PC-3 (cell line): ENCODE measurements at regions not wholly inside any gene's neighbourhood (a gene's known extent, or its start where the extent isn't known, plus 50 kb on each side); places are given as distances from the start of the nearest gene placed in this dataset.

ENCODE experiments used
- ATAC-seq: fragments of 200-7000 bp; cut with Tn5 transposase; 2 replicates; pipeline ENCODE4 v1.9.1; 2020; ENCODE audit warnings: mild to moderate bottlenecking, moderate library complexity
- BruUV-seq: library from RNA; stranded (reverse); fragments of 400-500 nt; replicated peaks from 2 replicates; lab custom pipeline; 2021; lab: Mats Ljungman, UMichigan
- CTCF ChIA-PET: fragments of 300-600 bp; sonication (Branson Sonifier 250); formaldehyde crosslinking; loops from one replicate; lab custom pipeline; 2022; ENCODE audit warnings: antibody characterized with exemption; lab: Charles Lee
- POLR2A ChIA-PET: fragments of 300-600 bp; sonication (Branson Sonifier 250); formaldehyde crosslinking; loops from one replicate; lab custom pipeline; 2022; ENCODE audit warnings: antibody characterized with exemption; ENCODE audit not compliant: unreplicated experiment; lab: Charles Lee
- DNase-seq: peaks from one replicate; pipeline ENCODE4 v3.0.0-alpha.2; 2015
- H2AFZ ChIP-seq: fragments of 300-600 bp; sonication (generic); 2 replicates; pipeline ENCODE4 v1.6.0; 2016; ENCODE audit warnings: antibody characterized with exemption, low read length
- H3F3A ChIP-seq: fragments of 300-600 bp; sonication (generic); one replicate; pipeline ENCODE4 v1.6.0; 2017; ENCODE audit warnings: antibody characterized with exemption, low read length, control low read depth, mild to moderate bottlenecking; ENCODE audit not compliant: unreplicated experiment
- H3K27ac ChIP-seq: fragments of 300-600 bp; sonication (generic); 2 replicates; pipeline ENCODE4 v1.5.1; 2016; ENCODE audit warnings: mild to moderate bottlenecking, low read length
- H3K27me3 ChIP-seq: fragments of 300-600 bp; sonication (generic); 2 replicates; pipeline ENCODE4 v1.6.1; 2016; ENCODE audit warnings: low read length, mixed read lengths
- H3K36me3 ChIP-seq: fragments of 300-600 bp; sonication (generic); 2 replicates; pipeline ENCODE4 v1.6.1; 2016; ENCODE audit warnings: low read depth, mixed run types, low read length, mixed read lengths
- H3K4me1 ChIP-seq: fragments of 300-600 bp; sonication (generic); 2 replicates; pipeline ENCODE4 v1.5.1; 2016; ENCODE audit warnings: low read length; ENCODE audit not compliant: insufficient read depth
- H3K4me2 ChIP-seq: fragments of 300-600 bp; sonication (generic); 2 replicates; pipeline ENCODE4 v1.6.0; 2016; ENCODE audit warnings: low read length
- H3K4me3 ChIP-seq: fragments of 300-600 bp; sonication (generic); 2 replicates; pipeline ENCODE4 v1.5.1; 2016; ENCODE audit warnings: mild to moderate bottlenecking, low read length, mixed read lengths
- H3K79me2 ChIP-seq: fragments of 300-600 bp; sonication (generic); 2 replicates; pipeline ENCODE4 v1.6.1; 2017; ENCODE audit warnings: low read length, mixed read lengths
- H3K9ac ChIP-seq: fragments of 300-600 bp; sonication (generic); 2 replicates; pipeline ENCODE4 v1.6.0; 2016; ENCODE audit warnings: mild to moderate bottlenecking, low read length
- H3K9me2 ChIP-seq: fragments of 300-600 bp; sonication (generic); replicated peaks from 2 replicates; pipeline ENCODE4 v1.6.1; 2016; ENCODE audit warnings: mixed run types, low read length, mixed read lengths
- H3K9me3 ChIP-seq: fragments of 300-600 bp; sonication (generic); 2 replicates; pipeline ENCODE4 v1.6.1; 2016; ENCODE audit warnings: low read length, mixed read lengths
- H4K20me1 ChIP-seq: fragments of 300-600 bp; sonication (generic); 2 replicates; pipeline ENCODE4 v1.6.1; 2016; ENCODE audit warnings: low read length, mixed read lengths
- EZH2 ChIP-seq: fragments of 300-600 bp; sonication (generic); IDR thresholded peaks from one replicate; pipeline ENCODE4 v1.6.1; 2017; ENCODE audit warnings: antibody characterized with exemption, mild to moderate bottlenecking, low read length; ENCODE audit not compliant: unreplicated experiment
- EZH2phosphoT487 ChIP-seq: fragments of 300-600 bp; sonication (generic); IDR thresholded peaks from 2 replicates; pipeline ENCODE4 v1.6.1; 2018; ENCODE audit warnings: mild to moderate bottlenecking, antibody characterized with exemption, low read length, borderline replicate concordance
- intact Hi-C: fragments of 100-400 bp; cut with micrococcal nuclease; formaldehyde crosslinking; loops from 2 replicates; pipeline ENCODE4 v1.9.0; 2023
- TF ChIP-seq, protein P1 (sequence below): fragments of 300-600 bp; sonication (generic); conservative IDR thresholded peaks from 2 replicates; pipeline ENCODE4 v1.5.1; 2017; ENCODE audit warnings: antibody characterized with exemption, low read depth, mild to moderate bottlenecking, low read length

- no peak overlapping the region for H3K4me2 ChIP-seq
- ATAC-seq (no peak), DNase-seq (no peak)
- no peaks in the 10 kb centered on the region for H3K9me3 ChIP-seq
- H4K20me1 ChIP-seq = no peaks in the 10 kb centered on the region
- no peak overlapping the region for H3K27ac ChIP-seq
- ChIA-PET POLR2A (no interaction called here), CTCF (no interaction called here)
- H3K9ac ChIP-seq = no peak overlapping the region
- TF ChIP-seq EZH2phosphoT487 (no peak), EZH2 (no peak)
- TF ChIP-seq, protein P1, sequence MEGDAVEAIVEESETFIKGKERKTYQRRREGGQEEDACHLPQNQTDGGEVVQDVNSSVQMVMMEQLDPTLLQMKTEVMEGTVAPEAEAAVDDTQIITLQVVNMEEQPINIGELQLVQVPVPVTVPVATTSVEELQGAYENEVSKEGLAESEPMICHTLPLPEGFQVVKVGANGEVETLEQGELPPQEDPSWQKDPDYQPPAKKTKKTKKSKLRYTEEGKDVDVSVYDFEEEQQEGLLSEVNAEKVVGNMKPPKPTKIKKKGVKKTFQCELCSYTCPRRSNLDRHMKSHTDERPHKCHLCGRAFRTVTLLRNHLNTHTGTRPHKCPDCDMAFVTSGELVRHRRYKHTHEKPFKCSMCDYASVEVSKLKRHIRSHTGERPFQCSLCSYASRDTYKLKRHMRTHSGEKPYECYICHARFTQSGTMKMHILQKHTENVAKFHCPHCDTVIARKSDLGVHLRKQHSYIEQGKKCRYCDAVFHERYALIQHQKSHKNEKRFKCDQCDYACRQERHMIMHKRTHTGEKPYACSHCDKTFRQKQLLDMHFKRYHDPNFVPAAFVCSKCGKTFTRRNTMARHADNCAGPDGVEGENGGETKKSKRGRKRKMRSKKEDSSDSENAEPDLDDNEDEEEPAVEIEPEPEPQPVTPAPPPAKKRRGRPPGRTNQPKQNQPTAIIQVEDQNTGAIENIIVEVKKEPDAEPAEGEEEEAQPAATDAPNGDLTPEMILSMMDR = no peak
- H3K36me3 ChIP-seq = no peaks in the 10 kb centered on the region
- no peaks in the 10 kb centered on the region for H3K79me2 ChIP-seq
- intact Hi-C loops = no loop called here
- no peaks in the 10 kb centered on the region for H3K4me1 ChIP-seq
- BruUV-seq = no TSS peak
- H3K4me3 ChIP-seq = no peak overlapping the region
- H3F3A ChIP-seq = no peaks in the 10 kb centered on the region
- no peak overlapping the region for H2AFZ ChIP-seq
- H3K27me3 ChIP-seq = peaks cover 67% of the 10 kb centered on the region
- no peaks in the 10 kb centered on the region for H3K9me2 ChIP-seq
These were observed 165.4 kb downstream of the SLC35B3 start for GRCh38 chr6:8269872-8270454.

DNA sequence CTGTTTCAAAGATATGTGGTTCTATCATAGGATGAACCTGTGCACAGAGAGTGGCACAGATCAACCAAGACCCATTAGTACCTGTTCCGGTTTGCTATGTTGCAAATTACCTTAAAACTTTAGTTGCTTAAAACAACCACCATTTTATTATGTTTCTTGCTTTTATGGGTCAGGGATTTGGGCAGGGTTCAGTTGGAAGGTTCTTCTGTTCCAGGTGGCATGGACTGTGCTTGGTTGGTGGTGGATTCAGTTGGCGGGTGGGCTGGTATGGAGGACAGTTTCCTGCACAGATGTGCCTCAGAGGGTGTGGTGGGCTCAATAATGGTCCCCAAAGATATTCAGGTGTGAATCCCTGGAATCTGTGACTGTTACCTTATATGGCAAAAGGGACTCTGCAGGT is 166.3 kb downstream of the SLC35B3 start:
- H3K4me3 ChIP-seq = no peak overlapping the region
- no peak overlapping the region for H3K27ac ChIP-seq
- no peak overlapping the region for H3K4me2 ChIP-seq
- H3K9me2 ChIP-seq = no peaks in the 10 kb centered on the region
- BruUV-seq = no TSS peak
- H3K36me3 ChIP-seq = no peaks in the 10 kb centered on the region
- H3K79me2 ChIP-seq = no peaks in the 10 kb centered on the region
- ChIA-PET CTCF (no interaction called here), POLR2A (no interaction called here)
- no peak overlapping the region for H2AFZ ChIP-seq
- no peaks in the 10 kb centered on the region for H3F3A ChIP-seq
- no peak overlapping the region for H3K9ac ChIP-seq
- H4K20me1 ChIP-seq = no peaks in the 10 kb centered on the region
- no peaks in the 10 kb centered on the region for H3K9me3 ChIP-seq
- DNase-seq = no peak
- H3K4me1 ChIP-seq = no peaks in the 10 kb centered on the region
- peaks cover 62% of the 10 kb centered on the region for H3K27me3 ChIP-seq
- intact Hi-C loops = no loop called here
- ATAC-seq = no peak
- TF ChIP-seq EZH2phosphoT487 (no peak), EZH2 (no peak)
- TF ChIP-seq, protein P1 = no peak

- H3K27ac ChIP-seq = no peak overlapping the region
- H3K9me2 ChIP-seq = no peaks in the 10 kb centered on the region
- H3K27me3 ChIP-seq = peaks cover 60% of the 10 kb centered on the region
- no peak for DNase-seq
- no TSS peak for BruUV-seq
- no peaks in the 10 kb centered on the region for H3K36me3 ChIP-seq
- H3K4me2 ChIP-seq = no peak overlapping the region
- H3K9ac ChIP-seq = no peak overlapping the region
- no peaks in the 10 kb centered on the region for H3K9me3 ChIP-seq
- no peaks in the 10 kb centered on the region for H4K20me1 ChIP-seq
- H3K4me3 ChIP-seq = no peak overlapping the region
- intact Hi-C loops = no loop called here
- CTCF ChIA-PET = no interaction called here
- ATAC-seq = no peak
- no peak for TF ChIP-seq EZH2
- TF ChIP-seq, protein P1 = no peak
- no peak for TF ChIP-seq EZH2phosphoT487
- H2AFZ ChIP-seq = no peak overlapping the region
- POLR2A ChIA-PET = no interaction called here
- no peaks in the 10 kb centered on the region for H3F3A ChIP-seq
- no peaks in the 10 kb centered on the region for H3K4me1 ChIP-seq
- no peaks in the 10 kb centered on the region for H3K79me2 ChIP-seq
These were observed 166.3 kb upstream of the EEF1E1 start for GRCh38 chr6:8268606-8269005.
